Mesodermal cell (in vitro differentiated cells): ENCODE measurements at regions not wholly inside any gene's neighbourhood (a gene's known extent, or its start where the extent isn't known, plus 50 kb on each side); places are given as distances from the start of the nearest gene placed in this dataset.

ENCODE experiments used
- H3K27ac ChIP-seq: 2 replicates; pipeline ENCODE4 v1.7.0; 2013; ENCODE audit warnings: mild to moderate bottlenecking, low read depth, low read length, moderate library complexity; ENCODE audit not compliant: severe bottlenecking
- H3K36me3 ChIP-seq: 2 replicates; pipeline ENCODE4 v1.7.1; 2013; ENCODE audit warnings: mild to moderate bottlenecking, low read length, moderate library complexity; ENCODE audit not compliant: control insufficient read depth, insufficient read depth
- H3K4me1 ChIP-seq: one replicate; pipeline ENCODE4 v1.7.1; 2013; ENCODE audit warnings: mild to moderate bottlenecking, low read length; ENCODE audit not compliant: insufficient read depth, control insufficient read depth, poor library complexity, severe bottlenecking
- H3K4me3 ChIP-seq: 2 replicates; pipeline ENCODE4 v1.7.0; 2013; ENCODE audit warnings: low read length, control low read depth, mild to moderate bottlenecking; ENCODE audit not compliant: insufficient read depth, poor library complexity, severe bottlenecking; ENCODE audit errors: extremely low read depth
- H3K9me3 ChIP-seq: 2 replicates; pipeline ENCODE4 v1.7.1; 2013; ENCODE audit warnings: mild to moderate bottlenecking, low read length, moderate library complexity; ENCODE audit not compliant: control insufficient read depth
- WGBS, 2 experiments: methylation state at CpG; one replicate each; pipeline ENCODE4 v1.1.5; 2013; ENCODE audit warnings: missing lambda C conversion rate in 2 of 2; ENCODE audit not compliant: insufficient coverage in 2 of 2; 5-methylcytosine and 5-hydroxymethylcytosine counted together

- H3K9me3 ChIP-seq: no peaks in the 10 kb centered on the region
- H3K36me3 ChIP-seq: no peaks in the 10 kb centered on the region
- H3K4me1 ChIP-seq: no peaks in the 10 kb centered on the region
- no peak overlapping the region for H3K4me3 ChIP-seq
- H3K27ac ChIP-seq: no peak overlapping the region
Observed at GRCh38 chr4:27620886-27621285, 760.2 kb downstream of the STIM2 start.

- Histone ChIP-seq H3K36me3 (no peaks in the 10 kb centered on the region), H3K4me3 (no peak overlapping the region), H3K27ac (no peak overlapping the region), H3K4me1 (no peaks in the 10 kb centered on the region), H3K9me3 (no peaks in the 10 kb centered on the region)
Observed at GRCh38 chr4:27624749-27625148, 764.1 kb downstream of the STIM2 start.

- Histone ChIP-seq H3K9me3 (no peaks in the 10 kb centered on the region), H3K27ac (no peak overlapping the region), H3K4me3 (no peak overlapping the region), H3K4me1 (no peaks in the 10 kb centered on the region), H3K36me3 (no peaks in the 10 kb centered on the region)
- WGBS, 2 experiments: 87% methylated on average over 3 of the region's 4 CpGs; no CpG with 5 or more reads in 1 of the 2 experiments
Observed at GRCh38 chr4:27628609-27629008, 768.0 kb downstream of the STIM2 start.

- H3K4me3 ChIP-seq: no peak overlapping the region
- no peaks in the 10 kb centered on the region for H3K9me3 ChIP-seq
- no peaks in the 10 kb centered on the region for H3K4me1 ChIP-seq
- 95 to 100% methylated on average over 2 of the region's 7 CpGs for WGBS, 2 experiments
- H3K36me3 ChIP-seq: no peaks in the 10 kb centered on the region
- no peak overlapping the region for H3K27ac ChIP-seq
Observed at GRCh38 chr4:27629532-27630225, 769.0 kb downstream of the STIM2 start.

GRCh38 chr4:27635936-27636913 lies 775.6 kb downstream of the STIM2 start:
- no peaks in the 10 kb centered on the region for H3K4me1 ChIP-seq
- no peak overlapping the region for H3K27ac ChIP-seq
- no peaks in the 10 kb centered on the region for H3K36me3 ChIP-seq
- WGBS, 2 experiments: no CpG with 5 or more reads among the region's 6 CpGs
- H3K9me3 ChIP-seq: no peaks in the 10 kb centered on the region
- no peak overlapping the region for H3K4me3 ChIP-seq

GRCh38 chr4:27638163-27638915 lies 777.7 kb downstream of the STIM2 start:
- Histone ChIP-seq H3K27ac (no peak overlapping the region), H3K4me3 (no peak overlapping the region), H3K4me1 (no peaks in the 10 kb centered on the region), H3K9me3 (no peaks in the 10 kb centered on the region), H3K36me3 (no peaks in the 10 kb centered on the region)
- WGBS, 2 experiments: 88% methylated on average over 1 of the region's 2 CpGs; no CpG with 5 or more reads in 1 of the 2 experiments

- no peaks in the 10 kb centered on the region for H3K36me3 ChIP-seq
- no peaks in the 10 kb centered on the region for H3K9me3 ChIP-seq
- H3K4me1 ChIP-seq: no peaks in the 10 kb centered on the region
- H3K4me3 ChIP-seq: no peak overlapping the region
- no peak overlapping the region for H3K27ac ChIP-seq
Observed at GRCh38 chr4:27643101-27643500, 782.5 kb downstream of the STIM2 start.

- 67% methylated on average over 3 of the region's 4 CpGs; no CpG with 5 or more reads in 1 of the 2 experiments for WGBS, 2 experiments
- Histone ChIP-seq H3K36me3 (no peaks in the 10 kb centered on the region), H3K27ac (no peak overlapping the region), H3K4me1 (no peaks in the 10 kb centered on the region), H3K9me3 (no peaks in the 10 kb centered on the region), H3K4me3 (no peak overlapping the region)
Observed at GRCh38 chr4:27648416-27648815, 787.8 kb downstream of the STIM2 start.

- H3K9me3 ChIP-seq: no peaks in the 10 kb centered on the region
- 46 to 51% methylated on average over 2 of the region's 3 CpGs for WGBS, 2 experiments
- H3K27ac ChIP-seq: peak overlapping the region; percentile 37
- no peaks in the 10 kb centered on the region for H3K36me3 ChIP-seq
- no peaks in the 10 kb centered on the region for H3K4me1 ChIP-seq
- no peak overlapping the region for H3K4me3 ChIP-seq
Observed at GRCh38 chr4:27662426-27662825, 801.8 kb downstream of the STIM2 start.

- H3K9me3 ChIP-seq: no peaks in the 10 kb centered on the region
- H3K4me3 ChIP-seq: no peak overlapping the region
- no peaks in the 10 kb centered on the region for H3K4me1 ChIP-seq
- WGBS, 2 experiments: 33 to 60% methylated on average over 1 to 2 of the region's 3 CpGs
- H3K36me3 ChIP-seq: no peaks in the 10 kb centered on the region
- H3K27ac ChIP-seq: no peak overlapping the region
Observed at GRCh38 chr4:27666943-27667342, 806.3 kb downstream of the STIM2 start.
